Coronary artery (tissue), 2 donors: ENCODE measurements at regions not wholly inside any gene's neighbourhood (a gene's known extent, or its start where the extent isn't known, plus 50 kb on each side); places are given as distances from the start of the nearest gene placed in this dataset.

ENCODE experiments used
- DNase-seq: peaks from one replicate; pipeline ENCODE4 v3.0.0-alpha.2; 2017; ENCODE audit warnings: low spot score
- H3K27ac ChIP-seq, 2 donors: fragments of 200-600 bp; sonication (generic); one replicate each; pipeline ENCODE4 v1.5.1; 2016 to 2019
- H3K4me3 ChIP-seq: fragments of 200-600 bp; sonication (generic); 2 replicates; pipeline ENCODE4 v1.5.1; 2016; ENCODE audit warnings: mild to moderate bottlenecking, moderate library complexity
- TF ChIP-seq, protein P1 (sequence below): fragments of 200-600 bp; sonication (generic); IDR thresholded peaks from one replicate; pipeline ENCODE4 v1.5.1; 2019; ENCODE audit warnings: antibody characterized with exemption

DNA sequence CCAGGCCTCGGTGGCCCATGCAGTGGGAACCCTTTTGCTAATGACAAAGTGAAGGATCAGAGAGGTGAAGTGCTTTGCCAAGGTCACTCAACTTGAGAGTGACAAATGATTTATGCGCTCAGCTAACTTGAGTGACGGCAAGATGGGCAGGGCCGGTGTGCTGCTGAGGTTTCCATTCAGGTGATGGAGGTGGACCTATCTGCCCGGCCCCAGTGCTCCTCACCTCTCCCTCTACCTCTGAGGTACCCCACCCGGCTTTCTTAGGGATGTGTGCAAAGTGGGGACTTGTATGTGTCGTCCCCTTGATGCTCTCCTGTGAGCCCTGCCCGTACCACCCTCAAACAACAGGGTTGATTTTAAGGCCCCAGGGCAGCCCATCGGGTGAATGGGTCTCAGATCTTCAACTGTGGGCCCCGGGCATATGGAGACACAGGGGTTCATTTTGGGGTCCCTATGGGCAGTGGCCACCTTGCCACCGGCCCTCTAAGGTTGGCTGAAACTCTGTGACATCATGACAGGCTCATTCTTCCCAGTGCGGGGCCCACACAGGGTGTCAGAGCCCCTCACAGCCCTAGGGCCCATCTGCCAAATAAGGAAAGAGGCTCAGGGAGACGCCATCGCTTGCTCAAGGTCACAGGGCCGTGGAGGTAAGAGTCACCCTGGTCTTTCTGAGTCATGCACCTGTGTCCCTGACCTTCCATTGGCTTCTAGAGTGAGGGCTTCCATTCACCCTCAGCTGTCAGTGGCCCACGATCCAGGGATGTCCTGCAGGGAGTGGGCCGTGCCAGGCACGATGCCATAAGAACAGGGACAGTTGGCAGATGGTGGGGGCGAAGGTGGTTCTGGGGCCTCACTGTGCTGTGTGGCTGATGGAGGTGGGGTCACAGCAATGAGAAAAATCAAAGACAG is 170.6 kb upstream of the MVB12B start:
- Histone ChIP-seq H3K4me3 (no peak overlapping the region), H3K27ac (no peak overlapping the region)
- peak; percentile 52 for DNase-seq
- TF ChIP-seq, protein P1, sequence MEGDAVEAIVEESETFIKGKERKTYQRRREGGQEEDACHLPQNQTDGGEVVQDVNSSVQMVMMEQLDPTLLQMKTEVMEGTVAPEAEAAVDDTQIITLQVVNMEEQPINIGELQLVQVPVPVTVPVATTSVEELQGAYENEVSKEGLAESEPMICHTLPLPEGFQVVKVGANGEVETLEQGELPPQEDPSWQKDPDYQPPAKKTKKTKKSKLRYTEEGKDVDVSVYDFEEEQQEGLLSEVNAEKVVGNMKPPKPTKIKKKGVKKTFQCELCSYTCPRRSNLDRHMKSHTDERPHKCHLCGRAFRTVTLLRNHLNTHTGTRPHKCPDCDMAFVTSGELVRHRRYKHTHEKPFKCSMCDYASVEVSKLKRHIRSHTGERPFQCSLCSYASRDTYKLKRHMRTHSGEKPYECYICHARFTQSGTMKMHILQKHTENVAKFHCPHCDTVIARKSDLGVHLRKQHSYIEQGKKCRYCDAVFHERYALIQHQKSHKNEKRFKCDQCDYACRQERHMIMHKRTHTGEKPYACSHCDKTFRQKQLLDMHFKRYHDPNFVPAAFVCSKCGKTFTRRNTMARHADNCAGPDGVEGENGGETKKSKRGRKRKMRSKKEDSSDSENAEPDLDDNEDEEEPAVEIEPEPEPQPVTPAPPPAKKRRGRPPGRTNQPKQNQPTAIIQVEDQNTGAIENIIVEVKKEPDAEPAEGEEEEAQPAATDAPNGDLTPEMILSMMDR: no peak

DNA sequence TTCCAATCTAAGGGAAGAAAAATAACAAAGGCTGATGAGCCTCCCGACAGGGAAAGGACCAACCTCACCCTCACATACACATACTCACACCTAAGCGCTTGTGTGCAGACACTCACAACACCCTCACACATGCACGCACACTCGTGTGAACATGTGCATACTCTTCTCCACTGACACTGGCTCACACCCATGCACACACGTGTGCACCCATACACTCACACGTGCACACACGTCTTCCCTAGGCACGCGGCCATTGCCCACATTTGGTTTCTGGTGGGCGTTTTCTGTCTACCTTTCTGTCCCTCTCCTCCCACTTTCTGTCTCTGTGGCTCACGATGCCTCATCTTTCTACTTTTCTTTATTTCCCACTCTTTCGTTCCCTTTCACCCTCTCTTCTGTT is 169.7 kb upstream of the MVB12B start:
- DNase-seq: no peak
- TF ChIP-seq, protein P1: no peak
- no peak overlapping the region for H3K4me3 ChIP-seq
- no peak overlapping the region for H3K27ac ChIP-seq

DNA sequence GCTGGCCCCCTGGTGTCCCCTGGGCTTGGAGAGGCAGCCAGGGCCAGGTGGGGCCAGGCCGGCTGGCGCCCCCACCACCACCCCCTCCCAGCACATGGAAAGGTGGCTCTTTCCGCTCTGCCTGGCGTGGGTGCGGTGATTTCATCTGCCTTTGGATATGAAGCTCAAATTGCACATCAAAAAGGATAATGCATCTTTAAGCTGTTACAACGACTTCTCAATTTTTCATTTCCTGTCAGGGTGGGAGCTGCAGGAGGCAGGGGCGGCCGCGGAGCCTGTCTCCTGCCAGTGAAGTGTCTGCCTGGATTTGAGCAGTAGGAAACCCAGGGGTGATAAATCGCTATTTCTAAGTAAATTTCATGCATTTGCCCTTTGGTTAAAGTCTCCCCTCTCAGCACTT is 169.2 kb upstream of the MVB12B start:
- TF ChIP-seq, protein P1: no peak
- Histone ChIP-seq H3K4me3 (no peak overlapping the region), H3K27ac (no peak overlapping the region)
- no peak for DNase-seq

DNA sequence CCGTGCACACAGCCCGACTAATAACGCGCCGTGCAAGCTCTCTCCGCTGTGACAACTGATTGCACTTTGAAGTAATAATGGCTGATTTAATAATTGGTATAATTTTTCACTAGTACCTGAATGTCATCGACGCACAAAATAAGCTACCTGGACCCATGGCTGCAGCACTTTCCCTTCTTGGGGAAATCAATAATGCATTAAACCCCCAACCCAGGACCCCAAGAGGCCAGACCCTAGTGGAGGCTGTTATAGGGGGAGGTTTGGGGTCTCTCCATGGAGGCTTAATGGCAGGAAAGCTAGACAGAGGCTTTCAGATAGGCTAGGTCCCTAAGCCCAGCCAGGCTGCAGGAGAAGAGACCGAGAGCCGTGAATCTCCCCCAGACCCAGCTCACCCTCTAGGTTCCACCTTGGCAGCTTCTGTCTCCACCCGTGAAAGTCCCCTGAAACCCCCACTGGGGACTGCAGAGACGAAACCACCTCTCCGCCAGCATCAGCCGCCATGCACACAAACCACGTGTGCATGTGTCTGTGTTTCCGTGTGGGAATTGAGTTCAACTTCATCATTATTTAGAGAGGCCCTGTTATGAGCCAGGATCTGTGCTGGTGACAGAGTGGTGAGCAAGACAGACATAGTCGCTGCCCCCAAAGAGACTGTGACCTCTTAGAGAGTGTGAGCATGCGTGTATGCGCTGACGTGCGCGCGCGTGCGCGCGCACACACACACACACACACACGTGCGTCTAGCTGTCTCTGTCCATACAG is 168.6 kb upstream of the MVB12B start:
- no peak overlapping the region for H3K27ac ChIP-seq
- TF ChIP-seq, protein P1: no peak
- peak; percentile 58 for DNase-seq
- H3K4me3 ChIP-seq: no peak overlapping the region

DNA sequence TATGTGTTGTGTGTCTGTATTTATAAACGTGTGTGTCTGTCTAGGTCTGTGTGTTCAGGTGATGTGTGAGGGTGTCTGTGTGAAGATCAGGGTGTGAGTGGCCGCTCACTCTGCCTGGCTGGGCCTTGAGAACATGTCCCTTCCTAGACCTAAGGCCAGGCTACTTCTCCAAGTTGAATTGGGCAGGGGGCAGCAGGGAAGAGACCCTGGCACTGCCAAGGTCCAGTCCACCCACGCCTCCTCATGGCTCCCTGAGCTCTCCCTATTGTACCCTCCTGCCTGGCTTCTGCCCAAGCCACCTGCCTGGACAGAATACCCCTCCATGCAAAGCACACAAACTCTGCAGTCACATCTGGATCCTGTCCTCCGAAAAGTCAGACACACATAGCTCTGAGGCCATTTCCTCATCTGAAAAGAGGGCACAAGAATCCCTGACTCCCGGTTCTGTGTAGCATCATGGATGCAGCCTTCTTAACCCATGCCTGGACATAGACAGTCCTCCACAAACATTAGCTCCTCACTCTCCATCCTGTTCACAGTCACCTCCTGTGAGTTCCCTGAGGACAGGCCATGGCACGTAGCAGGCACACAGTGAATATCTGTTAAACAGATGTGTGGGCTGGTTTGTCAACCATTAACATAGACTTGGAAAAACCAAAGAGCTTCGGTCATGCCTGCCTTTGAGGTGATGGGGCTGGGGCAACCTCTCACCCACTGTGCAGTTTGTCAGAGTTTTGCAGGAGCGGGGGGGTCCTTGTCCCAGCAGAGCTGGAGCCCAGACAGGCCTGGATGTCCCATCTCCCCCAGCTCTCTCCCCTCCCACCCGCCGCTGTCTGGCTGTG is 167.8 kb upstream of the MVB12B start:
- no peak for DNase-seq

DNA sequence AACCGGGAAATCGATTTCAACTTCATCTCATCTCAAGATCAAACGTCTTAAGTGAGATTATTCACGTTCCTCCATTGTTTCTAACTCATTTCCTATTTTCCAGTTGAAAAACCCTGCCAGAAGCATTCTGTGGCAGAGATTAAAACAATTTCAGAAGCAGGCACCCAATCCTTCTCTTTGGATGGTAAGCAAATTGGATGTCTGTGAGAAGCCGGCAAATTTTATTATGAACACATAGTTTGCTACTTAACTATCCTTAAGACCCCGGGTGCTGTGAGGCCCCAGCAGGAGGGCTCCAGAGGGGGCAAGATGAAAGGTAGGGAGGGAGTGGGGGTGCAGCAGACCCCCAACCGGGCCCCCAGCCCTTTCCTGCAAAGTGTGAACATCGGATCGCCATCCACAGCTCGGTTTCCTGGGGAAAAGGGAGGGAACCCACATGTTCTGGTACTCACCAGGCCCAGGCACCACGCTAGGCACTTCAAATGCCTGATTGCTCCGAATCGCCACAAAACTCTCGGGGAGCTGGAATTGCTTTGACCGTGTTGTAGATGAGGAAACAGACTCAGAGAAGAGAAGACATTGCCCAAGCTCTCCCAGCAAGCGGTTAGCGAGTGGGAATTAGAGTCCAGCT is 167.1 kb upstream of the MVB12B start:
- no peak for DNase-seq
- Histone ChIP-seq H3K27ac (no peak overlapping the region), H3K4me3 (no peak overlapping the region)
- TF ChIP-seq, protein P1: no peak

More for the DNA sequence above, 167.8 kb upstream of the MVB12B start:
- Histone ChIP-seq H3K4me3 (no peak overlapping the region), H3K27ac (no peak overlapping the region)
- TF ChIP-seq, protein P1: no peak
